ENCODE measurements at regions not wholly inside any gene's neighbourhood (a gene's known extent, or its start where the extent isn't known, plus 50 kb on each side); places are given as distances from the start of the nearest gene placed in this dataset.

DNA sequence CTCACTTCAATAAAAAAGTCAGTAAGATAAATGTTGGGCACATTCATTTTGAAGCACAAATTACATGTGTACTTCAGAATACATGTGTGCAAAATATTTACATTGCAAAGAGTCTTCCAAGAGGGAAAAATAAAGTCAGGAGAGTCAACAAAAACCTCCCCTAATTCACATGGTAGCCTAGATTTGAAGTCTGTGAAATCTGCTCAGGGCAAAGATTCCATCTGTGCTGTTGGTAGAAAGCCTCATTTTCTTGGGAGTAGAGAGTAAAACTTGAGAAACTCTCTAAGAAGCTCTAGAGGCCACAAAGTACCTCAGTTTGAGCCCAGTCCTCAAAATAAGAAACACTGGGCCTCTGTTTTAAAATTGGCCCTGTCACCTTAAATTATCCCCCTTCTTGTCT lies 303.4 kb downstream of the RAB28 start:
- Histone ChIP-seq H3K4me3 (ENCODE audit: low read length in 2 of 2) (no peak overlapping the region), H3K9me3 (ENCODE audit: control insufficient read depth in 2 of 2, insufficient read depth in 1 of 2, low read length in 1 of 2) (no peaks in the 10 kb centered on the region), H3K27ac (ENCODE audit: low read depth in 1 of 2, low read length in 1 of 2) (no peak overlapping the region), H3K27me3 (ENCODE audit: control insufficient read depth in 2 of 2, insufficient read depth in 1 of 2, low read length in 1 of 2) (no peaks in the 10 kb centered on the region), H3K36me3 (ENCODE audit: control insufficient read depth in 2 of 2, insufficient read depth in 2 of 2, low read length in 1 of 2) (no peaks in the 10 kb centered on the region), H3K4me1 (ENCODE audit: control insufficient read depth in 2 of 2, insufficient read depth in 2 of 2, low read length in 2 of 2) (no peaks in the 10 kb centered on the region)
- no peak for DNase-seq (ENCODE audit: low read depth in 6 of 9, low spot score in 9 of 9)

DNA sequence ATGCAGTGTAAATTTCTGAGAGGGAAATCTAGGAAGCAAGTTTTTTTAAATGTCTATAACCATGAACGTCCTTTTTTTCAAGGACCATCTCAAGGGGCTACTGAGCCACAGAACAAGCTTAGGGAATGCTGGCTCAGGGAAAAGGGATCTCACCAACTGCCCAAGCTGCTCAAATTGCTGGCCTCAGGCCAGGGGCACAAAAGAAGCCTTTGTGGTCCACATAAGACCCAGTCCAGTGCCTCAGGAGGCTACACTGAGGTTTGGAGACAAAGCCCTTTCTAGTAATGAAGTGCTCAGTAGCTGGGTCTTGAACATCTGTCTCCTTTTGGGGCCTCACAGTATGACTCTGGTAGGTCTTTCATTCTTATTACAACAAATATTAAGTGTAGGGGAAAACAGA lies 305.5 kb downstream of the RAB28 start:
- Histone ChIP-seq H3K27ac (ENCODE audit: low read depth in 1 of 2, low read length in 1 of 2) (no peak overlapping the region), H3K4me3 (ENCODE audit: low read length in 2 of 2) (no peak overlapping the region), H3K4me1 (ENCODE audit: control insufficient read depth in 2 of 2, insufficient read depth in 2 of 2, low read length in 2 of 2) (no peaks in the 10 kb centered on the region), H3K9me3 (ENCODE audit: control insufficient read depth in 2 of 2, insufficient read depth in 1 of 2, low read length in 1 of 2) (no peaks in the 10 kb centered on the region), H3K27me3 (ENCODE audit: control insufficient read depth in 2 of 2, insufficient read depth in 1 of 2, low read length in 1 of 2) (no peaks in the 10 kb centered on the region), H3K36me3 (ENCODE audit: control insufficient read depth in 2 of 2, insufficient read depth in 2 of 2, low read length in 1 of 2) (no peaks in the 10 kb centered on the region)
- WGBS: 86% methylated on average over 1 of the region's 1 CpG
- no peak for DNase-seq (ENCODE audit: low read depth in 6 of 9, low spot score in 9 of 9)

DNA sequence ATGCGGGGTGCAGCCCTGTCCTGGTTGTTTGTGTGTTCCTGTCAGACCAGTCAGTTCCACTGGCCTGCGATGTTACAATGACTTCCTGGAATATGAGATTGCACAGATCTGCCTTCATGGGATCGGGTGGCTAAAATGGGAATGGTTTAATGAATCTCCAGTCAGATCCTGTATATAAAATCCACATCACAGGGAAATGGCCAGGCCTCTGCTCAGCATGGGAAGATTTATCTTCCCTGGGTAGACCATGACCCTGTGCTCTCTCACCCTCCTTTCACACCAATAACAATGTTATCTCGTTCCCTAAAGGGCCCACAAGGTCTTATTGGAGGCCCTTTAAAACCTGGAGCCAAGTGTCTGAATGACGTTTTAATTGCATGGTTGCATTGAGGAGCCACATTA lies 307.4 kb downstream of the RAB28 start:
- no peaks in the 10 kb centered on the region for H3K9me3 ChIP-seq (ENCODE audit: control insufficient read depth in 2 of 2, insufficient read depth in 1 of 2, low read length in 1 of 2)
- no peaks in the 10 kb centered on the region for H3K4me1 ChIP-seq (ENCODE audit: control insufficient read depth in 2 of 2, insufficient read depth in 2 of 2, low read length in 2 of 2)
- no peaks in the 10 kb centered on the region for H3K36me3 ChIP-seq (ENCODE audit: control insufficient read depth in 2 of 2, insufficient read depth in 2 of 2, low read length in 1 of 2)
- 37% methylated on average over 5 of the region's 5 CpGs for WGBS
- no peak for DNase-seq (ENCODE audit: low read depth in 6 of 9, low spot score in 9 of 9)
- no peak overlapping the region for H3K27ac ChIP-seq (ENCODE audit: low read depth in 1 of 2, low read length in 1 of 2)
- H3K4me3 ChIP-seq (ENCODE audit: low read length in 2 of 2): no peak overlapping the region
- no peaks in the 10 kb centered on the region for H3K27me3 ChIP-seq (ENCODE audit: control insufficient read depth in 2 of 2, insufficient read depth in 1 of 2, low read length in 1 of 2)

DNA sequence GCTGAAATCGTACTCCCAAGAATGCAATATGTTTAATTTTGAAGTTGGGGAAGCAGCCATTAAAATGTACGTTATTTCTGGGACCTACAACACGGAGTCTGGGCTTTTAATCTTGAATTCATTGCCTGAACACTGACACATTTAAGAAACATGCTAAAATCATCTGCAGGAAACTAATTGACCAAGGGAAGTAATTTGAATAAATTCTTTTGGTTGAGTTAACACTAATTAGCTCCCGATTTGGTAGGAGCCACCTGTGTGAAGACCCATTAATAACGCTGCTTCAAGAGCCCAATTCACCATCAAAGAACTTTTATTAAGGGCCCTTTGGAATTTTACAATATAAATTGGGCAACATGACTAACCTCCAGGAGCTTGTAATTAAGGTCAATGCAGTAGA lies 309.2 kb downstream of the RAB28 start:
- Histone ChIP-seq H3K27ac (ENCODE audit: low read depth in 1 of 2, low read length in 1 of 2) (no peak overlapping the region), H3K4me1 (ENCODE audit: control insufficient read depth in 2 of 2, insufficient read depth in 2 of 2, low read length in 2 of 2) (no peaks in the 10 kb centered on the region), H3K36me3 (ENCODE audit: control insufficient read depth in 2 of 2, insufficient read depth in 2 of 2, low read length in 1 of 2) (no peaks in the 10 kb centered on the region), H3K9me3 (ENCODE audit: control insufficient read depth in 2 of 2, insufficient read depth in 1 of 2, low read length in 1 of 2) (no peaks in the 10 kb centered on the region), H3K27me3 (ENCODE audit: control insufficient read depth in 2 of 2, insufficient read depth in 1 of 2, low read length in 1 of 2) (no peaks in the 10 kb centered on the region), H3K4me3 (ENCODE audit: low read length in 2 of 2) (no peak overlapping the region)
- 83% methylated on average over 5 of the region's 5 CpGs for WGBS
- DNase-seq (ENCODE audit: low read depth in 6 of 9, low spot score in 9 of 9): no peak

DNA sequence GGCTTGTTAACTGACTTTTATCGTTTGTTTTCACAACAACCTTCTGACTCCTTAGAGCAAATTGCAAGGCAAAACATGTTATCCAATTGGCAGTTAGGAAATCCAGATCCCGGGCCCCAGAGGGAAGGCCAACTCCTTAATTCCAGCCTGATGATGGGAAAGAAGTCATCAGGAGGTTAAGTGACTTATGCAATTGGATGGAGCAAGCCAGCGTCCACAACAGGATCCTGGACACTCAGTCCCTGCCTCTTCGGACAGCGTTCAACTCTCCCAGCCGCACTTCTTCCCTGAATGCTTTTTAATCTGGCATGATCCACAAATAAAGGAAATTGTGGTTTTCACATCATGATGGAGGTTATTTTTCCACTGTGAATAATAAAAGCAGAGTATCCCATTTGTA lies 310.1 kb downstream of the RAB28 start:
- WGBS: 81% methylated on average over 6 of the region's 6 CpGs
- no peaks in the 10 kb centered on the region for H3K27me3 ChIP-seq (ENCODE audit: control insufficient read depth in 2 of 2, insufficient read depth in 1 of 2, low read length in 1 of 2)
- no peaks in the 10 kb centered on the region for H3K36me3 ChIP-seq (ENCODE audit: control insufficient read depth in 2 of 2, insufficient read depth in 2 of 2, low read length in 1 of 2)
- no peak for DNase-seq (ENCODE audit: low read depth in 6 of 9, low spot score in 9 of 9)
- H3K27ac ChIP-seq (ENCODE audit: low read depth in 1 of 2, low read length in 1 of 2): no peak overlapping the region
- H3K4me1 ChIP-seq (ENCODE audit: control insufficient read depth in 2 of 2, insufficient read depth in 2 of 2, low read length in 2 of 2): no peaks in the 10 kb centered on the region
- no peak overlapping the region for H3K4me3 ChIP-seq (ENCODE audit: low read length in 2 of 2)
- H3K9me3 ChIP-seq (ENCODE audit: control insufficient read depth in 2 of 2, insufficient read depth in 1 of 2, low read length in 1 of 2): no peaks in the 10 kb centered on the region

DNA sequence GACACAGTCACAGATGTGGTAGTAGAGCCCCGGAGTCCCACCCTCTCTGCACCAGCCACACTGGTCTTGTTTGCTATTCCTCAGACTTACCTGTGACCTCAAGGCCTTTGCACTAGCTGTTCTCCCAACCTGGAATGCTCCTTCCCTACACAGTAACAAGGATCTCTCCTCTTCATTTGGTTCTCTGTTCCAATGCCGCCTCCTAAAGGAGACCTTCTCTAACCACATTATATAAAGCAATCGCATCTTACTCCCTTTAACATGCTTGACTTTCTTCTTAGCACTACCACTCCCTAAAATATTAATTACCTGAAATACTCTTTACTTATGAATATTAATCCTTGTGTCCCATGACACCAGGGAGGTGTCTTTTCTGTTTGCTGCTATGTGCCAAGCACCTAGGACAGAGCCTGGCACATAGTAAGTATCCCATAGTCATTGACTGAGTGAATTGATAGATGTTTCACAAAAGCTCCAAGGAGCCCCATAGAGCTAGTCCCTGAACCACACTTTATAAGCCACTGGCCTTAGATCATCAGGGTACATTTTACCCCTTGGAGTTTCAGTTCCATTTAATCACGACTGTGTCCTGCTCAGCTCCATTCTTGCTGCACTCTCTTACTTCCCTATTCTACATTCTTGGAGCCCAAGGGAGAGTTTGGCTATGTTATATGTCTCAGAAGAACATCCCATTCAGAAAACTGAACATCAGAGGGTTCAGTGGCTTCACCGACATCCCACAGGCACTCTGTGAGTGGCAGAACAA lies 312.7 kb downstream of the RAB28 start:
- H3K27me3 ChIP-seq (ENCODE audit: control insufficient read depth in 2 of 2, insufficient read depth in 1 of 2, low read length in 1 of 2): no peaks in the 10 kb centered on the region
- DNase-seq (ENCODE audit: low read depth in 6 of 9, low spot score in 9 of 9): no peak
- WGBS: 90% methylated on average over 5 of the region's 5 CpGs
- H3K4me3 ChIP-seq (ENCODE audit: low read length in 2 of 2): no peak overlapping the region
- H3K4me1 ChIP-seq (ENCODE audit: control insufficient read depth in 2 of 2, insufficient read depth in 2 of 2, low read length in 2 of 2): no peaks in the 10 kb centered on the region
- no peak overlapping the region for H3K27ac ChIP-seq (ENCODE audit: low read depth in 1 of 2, low read length in 1 of 2)
- H3K36me3 ChIP-seq (ENCODE audit: control insufficient read depth in 2 of 2, insufficient read depth in 2 of 2, low read length in 1 of 2): no peaks in the 10 kb centered on the region
- no peaks in the 10 kb centered on the region for H3K9me3 ChIP-seq (ENCODE audit: control insufficient read depth in 2 of 2, insufficient read depth in 1 of 2, low read length in 1 of 2)

DNA sequence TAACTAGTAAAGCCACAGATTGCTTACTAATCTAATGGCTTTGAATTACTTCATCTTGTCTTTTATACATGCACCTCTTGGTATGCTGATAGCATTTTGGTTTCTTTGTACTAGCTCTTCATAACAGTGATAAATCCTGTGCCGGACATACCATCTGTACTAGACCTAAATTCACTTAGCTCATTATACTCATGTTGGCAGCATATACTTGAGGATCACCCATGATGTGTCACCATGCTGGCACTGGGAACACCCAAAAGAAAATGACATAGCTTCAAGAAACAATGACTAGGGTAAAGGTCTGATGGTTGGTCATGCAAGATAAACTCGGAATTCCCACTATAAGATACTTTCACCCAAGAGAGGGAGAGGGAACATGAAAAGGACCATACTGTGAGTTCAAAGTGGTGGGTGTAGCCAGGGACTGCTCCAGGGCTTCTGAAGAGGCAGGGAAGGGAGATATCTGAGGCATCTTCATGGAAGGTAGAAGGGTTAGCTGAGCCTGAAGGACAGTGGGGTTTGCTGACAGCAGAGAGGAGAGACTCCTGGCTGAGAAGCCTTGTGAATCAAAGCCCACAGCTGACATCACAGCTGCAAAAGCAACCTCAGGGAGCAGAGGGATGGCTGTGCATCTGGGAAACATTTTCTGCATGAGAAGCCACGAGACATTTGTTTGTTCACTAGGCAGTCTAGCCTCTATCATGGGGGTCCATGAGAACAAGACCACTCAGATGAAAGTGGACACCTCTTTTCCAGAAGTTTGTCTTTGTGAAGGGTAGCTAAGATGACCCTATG lies 314.2 kb downstream of the RAB28 start:
- Histone ChIP-seq H3K36me3 (ENCODE audit: control insufficient read depth in 2 of 2, insufficient read depth in 2 of 2, low read length in 1 of 2) (no peaks in the 10 kb centered on the region), H3K9me3 (ENCODE audit: control insufficient read depth in 2 of 2, insufficient read depth in 1 of 2, low read length in 1 of 2) (no peaks in the 10 kb centered on the region), H3K4me1 (ENCODE audit: control insufficient read depth in 2 of 2, insufficient read depth in 2 of 2, low read length in 2 of 2) (no peaks in the 10 kb centered on the region), H3K27ac (ENCODE audit: low read depth in 1 of 2, low read length in 1 of 2) (no peak overlapping the region), H3K4me3 (ENCODE audit: low read length in 2 of 2) (no peak overlapping the region), H3K27me3 (ENCODE audit: control insufficient read depth in 2 of 2, insufficient read depth in 1 of 2, low read length in 1 of 2) (no peaks in the 10 kb centered on the region)
- 87% methylated on average over 3 of the region's 3 CpGs for WGBS
- DNase-seq (ENCODE audit: low read depth in 6 of 9, low spot score in 9 of 9): no peak

DNA sequence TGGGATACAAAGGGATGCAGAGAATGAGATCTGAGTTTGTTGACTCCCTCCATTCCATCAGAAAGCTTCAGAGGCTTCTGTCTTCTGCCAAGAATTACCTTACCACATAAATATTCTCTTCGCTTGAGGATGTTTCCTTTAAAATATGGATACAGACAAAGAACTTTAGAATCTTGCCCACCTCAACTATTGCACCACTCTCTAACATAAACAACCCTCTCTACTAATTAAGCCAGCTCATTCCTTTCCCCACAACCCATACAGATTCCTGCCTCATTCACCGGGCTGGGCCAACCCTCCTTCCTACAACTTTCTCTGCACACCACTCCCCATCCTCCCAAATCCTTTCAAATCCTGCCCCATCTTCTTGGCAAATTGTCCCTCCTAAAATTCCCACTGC lies 315.8 kb downstream of the RAB28 start:
- 89% methylated on average over 2 of the region's 2 CpGs for WGBS
- H3K27me3 ChIP-seq (ENCODE audit: control insufficient read depth in 2 of 2, insufficient read depth in 1 of 2, low read length in 1 of 2): no peaks in the 10 kb centered on the region

DNA sequence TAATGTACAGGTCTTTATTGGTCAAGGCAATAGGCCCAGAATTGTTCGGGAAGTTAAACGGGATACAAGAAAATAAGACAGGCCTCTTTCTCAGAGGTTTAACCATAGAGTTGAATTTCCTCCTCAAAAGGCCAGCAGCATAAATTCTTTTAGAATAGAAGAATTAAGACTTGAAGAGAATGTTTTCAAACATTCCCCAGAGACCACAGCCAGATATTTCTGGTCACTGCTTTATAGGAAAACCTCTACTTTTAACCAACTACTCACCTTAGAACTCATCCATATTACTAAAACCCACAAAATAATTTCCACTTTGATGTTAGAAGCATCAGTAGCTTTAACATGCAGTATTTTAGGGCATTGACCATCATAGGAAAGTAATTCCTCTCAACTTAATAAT lies 317.9 kb downstream of the RAB28 start:
- Histone ChIP-seq H3K4me1 (ENCODE audit: control insufficient read depth in 2 of 2, insufficient read depth in 2 of 2, low read length in 2 of 2) (no peaks in the 10 kb centered on the region), H3K27ac (ENCODE audit: low read depth in 1 of 2, low read length in 1 of 2) (no peak overlapping the region), H3K27me3 (ENCODE audit: control insufficient read depth in 2 of 2, insufficient read depth in 1 of 2, low read length in 1 of 2) (no peaks in the 10 kb centered on the region), H3K36me3 (ENCODE audit: control insufficient read depth in 2 of 2, insufficient read depth in 2 of 2, low read length in 1 of 2) (no peaks in the 10 kb centered on the region), H3K4me3 (ENCODE audit: low read length in 2 of 2) (no peak overlapping the region), H3K9me3 (ENCODE audit: control insufficient read depth in 2 of 2, insufficient read depth in 1 of 2, low read length in 1 of 2) (no peaks in the 10 kb centered on the region)
- no peak for DNase-seq (ENCODE audit: low read depth in 6 of 9, low spot score in 9 of 9)
- 95% methylated on average over 2 of the region's 2 CpGs for WGBS

More for the DNA sequence above, 315.8 kb downstream of the RAB28 start:
- no peaks in the 10 kb centered on the region for H3K9me3 ChIP-seq (ENCODE audit: control insufficient read depth in 2 of 2, insufficient read depth in 1 of 2, low read length in 1 of 2)
- H3K36me3 ChIP-seq (ENCODE audit: control insufficient read depth in 2 of 2, insufficient read depth in 2 of 2, low read length in 1 of 2): no peaks in the 10 kb centered on the region
- no peaks in the 10 kb centered on the region for H3K4me1 ChIP-seq (ENCODE audit: control insufficient read depth in 2 of 2, insufficient read depth in 2 of 2, low read length in 2 of 2)
- H3K4me3 ChIP-seq (ENCODE audit: low read length in 2 of 2): no peak overlapping the region
- DNase-seq (ENCODE audit: low read depth in 6 of 9, low spot score in 9 of 9): no peak
- H3K27ac ChIP-seq (ENCODE audit: low read depth in 1 of 2, low read length in 1 of 2): no peak overlapping the region
